Activated CD8-positive, alpha-beta T cell treated with anti-CD3 and anti-CD28 coated beads for 36 hours (primary cell): ENCODE measurements at regions not wholly inside any gene's neighbourhood (a gene's known extent, or its start where the extent isn't known, plus 50 kb on each side); places are given as distances from the start of the nearest gene placed in this dataset.

ENCODE experiments used
- ATAC-seq: fragments of 200-7000 bp; cut with Tn5 transposase; one replicate; pipeline ENCODE4 v1.10.0; 2021; ENCODE audit warnings: mild to moderate bottlenecking, moderate library complexity
- CTCF ChIA-PET: fragments of 350-600 bp; sonication (Branson Sonifier 250); formaldehyde crosslinking; loops from one replicate; lab custom pipeline; 2021; ENCODE audit warnings: antibody characterized with exemption; lab: Charles Lee
- POLR2A ChIA-PET: fragments of 350-600 bp; sonication (Branson Sonifier 250); formaldehyde crosslinking; loops from one replicate; lab custom pipeline; 2021; ENCODE audit warnings: antibody characterized with exemption; lab: Charles Lee
- DNase-seq: peaks from one replicate; pipeline ENCODE4 v3.0.0-alpha.2; 2020
- H3K27ac Mint-ChIP-seq: one replicate; pipeline ENCODE4 v1.8.0; 2021; ENCODE audit warnings: mild to moderate bottlenecking, mixed read lengths
- H3K27me3 Mint-ChIP-seq: one replicate; pipeline ENCODE4 v1.8.0; 2021; ENCODE audit warnings: mixed read lengths
- H3K36me3 Mint-ChIP-seq: one replicate; pipeline ENCODE4 v1.8.0; 2021; ENCODE audit warnings: low read depth, mixed read lengths
- H3K4me1 Mint-ChIP-seq: one replicate; pipeline ENCODE4 v1.8.0; 2021; ENCODE audit warnings: low read depth, mixed read lengths
- H3K4me3 Mint-ChIP-seq: one replicate; pipeline ENCODE4 v1.8.0; 2021; ENCODE audit warnings: mild to moderate bottlenecking, moderate library complexity, mixed read lengths
- H3K9me3 Mint-ChIP-seq: one replicate; pipeline ENCODE4 v1.8.0; 2021; ENCODE audit warnings: mixed read lengths
- intact Hi-C: fragments of 100-400 bp; cut with micrococcal nuclease; formaldehyde crosslinking; loops from one replicate; pipeline ENCODE4 v1.10.0; 2022
- TF ChIP-seq, protein P1 (sequence below): fragments of 200-600 bp; IDR thresholded peaks from one replicate; pipeline ENCODE4 v1.8.0; 2022; ENCODE audit warnings: antibody characterized with exemption, mild to moderate bottlenecking

DNA sequence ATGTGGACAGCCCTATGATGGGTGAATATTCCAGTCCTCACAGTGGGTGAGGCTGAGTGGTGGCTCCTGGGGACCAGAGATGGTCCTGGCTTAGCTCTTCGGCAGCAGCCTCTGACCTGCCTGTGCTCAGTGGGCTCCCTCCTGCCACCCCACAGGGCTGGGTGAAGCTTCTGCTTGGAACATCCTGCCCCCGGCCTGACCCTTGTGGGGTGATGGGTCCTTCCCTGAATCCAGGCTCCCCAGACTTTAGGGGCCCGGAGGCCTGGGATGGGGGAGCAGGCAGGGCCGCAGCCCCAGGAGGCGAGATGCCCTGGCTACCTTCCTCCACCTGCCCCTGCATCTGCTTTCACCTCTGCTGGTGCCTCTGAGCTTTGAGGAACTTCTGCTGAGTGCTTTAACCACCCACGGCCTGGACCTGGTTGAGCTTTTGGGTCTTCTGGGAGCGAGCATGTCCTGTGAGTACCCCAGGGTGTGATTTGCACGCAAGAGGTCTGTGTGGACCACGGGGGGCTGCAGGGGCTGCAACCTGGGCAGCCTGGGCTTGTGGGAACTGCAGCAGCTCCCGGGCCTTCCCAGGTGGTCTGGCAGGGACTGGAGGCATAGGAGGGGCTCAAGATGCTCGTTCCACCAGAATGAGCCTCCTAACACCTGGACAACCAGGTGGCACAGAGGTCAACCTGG, 159.5 kb downstream of the KIF26A start:
- DNase-seq: no peak
- CTCF ChIA-PET: no interaction called here
- H3K27ac Mint-ChIP-seq: no peak overlapping the region
- TF ChIP-seq, protein P1, sequence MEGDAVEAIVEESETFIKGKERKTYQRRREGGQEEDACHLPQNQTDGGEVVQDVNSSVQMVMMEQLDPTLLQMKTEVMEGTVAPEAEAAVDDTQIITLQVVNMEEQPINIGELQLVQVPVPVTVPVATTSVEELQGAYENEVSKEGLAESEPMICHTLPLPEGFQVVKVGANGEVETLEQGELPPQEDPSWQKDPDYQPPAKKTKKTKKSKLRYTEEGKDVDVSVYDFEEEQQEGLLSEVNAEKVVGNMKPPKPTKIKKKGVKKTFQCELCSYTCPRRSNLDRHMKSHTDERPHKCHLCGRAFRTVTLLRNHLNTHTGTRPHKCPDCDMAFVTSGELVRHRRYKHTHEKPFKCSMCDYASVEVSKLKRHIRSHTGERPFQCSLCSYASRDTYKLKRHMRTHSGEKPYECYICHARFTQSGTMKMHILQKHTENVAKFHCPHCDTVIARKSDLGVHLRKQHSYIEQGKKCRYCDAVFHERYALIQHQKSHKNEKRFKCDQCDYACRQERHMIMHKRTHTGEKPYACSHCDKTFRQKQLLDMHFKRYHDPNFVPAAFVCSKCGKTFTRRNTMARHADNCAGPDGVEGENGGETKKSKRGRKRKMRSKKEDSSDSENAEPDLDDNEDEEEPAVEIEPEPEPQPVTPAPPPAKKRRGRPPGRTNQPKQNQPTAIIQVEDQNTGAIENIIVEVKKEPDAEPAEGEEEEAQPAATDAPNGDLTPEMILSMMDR: no peak
- intact Hi-C loops: no loop called here
- H3K4me3 Mint-ChIP-seq: no peak overlapping the region
- peaks cover 3% of the 10 kb centered on the region for H3K4me1 Mint-ChIP-seq
- H3K36me3 Mint-ChIP-seq: peaks cover 4% of the 10 kb centered on the region
- no peak for ATAC-seq
- H3K27me3 Mint-ChIP-seq: no peaks in the 10 kb centered on the region
- POLR2A ChIA-PET: no interaction called here
- no peaks in the 10 kb centered on the region for H3K9me3 Mint-ChIP-seq

GRCh38 chr14:104298458-104298857, 160.1 kb downstream of the KIF26A start:
- no peak for DNase-seq
- H3K4me3 Mint-ChIP-seq: no peak overlapping the region
- CTCF ChIA-PET: no interaction called here
- intact Hi-C loops: no loop called here
- H3K27me3 Mint-ChIP-seq: no peaks in the 10 kb centered on the region
- no peak for ATAC-seq
- peaks cover 4% of the 10 kb centered on the region for H3K36me3 Mint-ChIP-seq
- POLR2A ChIA-PET: no interaction called here
- peaks cover 3% of the 10 kb centered on the region for H3K4me1 Mint-ChIP-seq
- TF ChIP-seq, protein P1: no peak
- no peaks in the 10 kb centered on the region for H3K9me3 Mint-ChIP-seq
- no peak overlapping the region for H3K27ac Mint-ChIP-seq

GRCh38 chr14:104299993-104300761, 161.8 kb downstream of the KIF26A start:
- H3K4me3 Mint-ChIP-seq: no peak overlapping the region
- ATAC-seq: no peak
- H3K4me1 Mint-ChIP-seq: peaks cover 3% of the 10 kb centered on the region
- TF ChIP-seq, protein P1: no peak
- no peak overlapping the region for H3K27ac Mint-ChIP-seq
- H3K27me3 Mint-ChIP-seq: no peaks in the 10 kb centered on the region
- intact Hi-C loops: no loop called here
- ChIA-PET CTCF (no interaction called here), POLR2A (no interaction called here)
- H3K36me3 Mint-ChIP-seq: peaks cover 4% of the 10 kb centered on the region
- DNase-seq: no peak
- no peaks in the 10 kb centered on the region for H3K9me3 Mint-ChIP-seq

- CTCF ChIA-PET: no interaction called here
- intact Hi-C loops: no loop called here
- Mint-ChIP-seq H3K9me3 (no peaks in the 10 kb centered on the region), H3K4me1 (peaks cover 3% of the 10 kb centered on the region), H3K27me3 (no peaks in the 10 kb centered on the region), H3K27ac (peak overlapping the region; percentile 71), H3K4me3 (no peak overlapping the region), H3K36me3 (peaks cover 4% of the 10 kb centered on the region)
- POLR2A ChIA-PET: no interaction called here
- TF ChIP-seq, protein P1: no peak
- DNase-seq (no peak), ATAC-seq (no peak)
These were observed 163.5 kb downstream of the KIF26A start for GRCh38 chr14:104301731-104302460.
